Hepatocyte (in vitro differentiated cells): ENCODE measurements at regions not wholly inside any gene's neighbourhood (a gene's known extent, or its start where the extent isn't known, plus 50 kb on each side); places are given as distances from the start of the nearest gene placed in this dataset.

Experiments
- DNase-seq: peaks from one replicate; pipeline ENCODE4 v3.0.0-alpha.2; 2016; ENCODE audit warnings: low spot score
- H2AFZ ChIP-seq: fragments of 200-600 bp; sonication (generic); 2 replicates; pipeline ENCODE4 v1.6.0; 2016; ENCODE audit warnings: antibody characterized with exemption, mild to moderate bottlenecking
- H3K27ac ChIP-seq: fragments of 200-600 bp; sonication (generic); 2 replicates; pipeline ENCODE4 v1.5.1; 2016; ENCODE audit warnings: mild to moderate bottlenecking
- H3K27me3 ChIP-seq: fragments of 200-600 bp; sonication (generic); 2 replicates; pipeline ENCODE4 v1.6.1; 2016
- H3K36me3 ChIP-seq: fragments of 200-600 bp; sonication (generic); replicated peaks from 2 replicates; pipeline ENCODE4 v1.5.1; 2016; ENCODE audit warnings: low read depth; ENCODE audit not compliant: insufficient read depth
- H3K4me1 ChIP-seq: fragments of 200-600 bp; sonication (generic); 2 replicates; pipeline ENCODE4 v1.5.1; 2016; ENCODE audit warnings: mild to moderate bottlenecking, moderate library complexity; ENCODE audit not compliant: insufficient read depth
- H3K4me2 ChIP-seq: fragments of 200-600 bp; sonication (generic); 2 replicates; pipeline ENCODE4 v1.6.0; 2016
- H3K4me3 ChIP-seq: fragments of 200-600 bp; sonication (generic); 2 replicates; pipeline ENCODE4 v1.5.1; 2016; ENCODE audit warnings: mild to moderate bottlenecking
- H3K79me2 ChIP-seq: fragments of 200-600 bp; sonication (generic); 2 replicates; pipeline ENCODE4 v1.6.0; 2017; ENCODE audit warnings: mild to moderate bottlenecking
- H3K9me2 ChIP-seq: fragments of 200-600 bp; sonication (generic); replicated peaks from 2 replicates; pipeline ENCODE4 v1.6.0; 2017; ENCODE audit warnings: mild to moderate bottlenecking; ENCODE audit not compliant: insufficient read depth
- H3K9me3 ChIP-seq: fragments of 200-600 bp; sonication (generic); 2 replicates; pipeline ENCODE4 v1.5.1; 2016; ENCODE audit warnings: low read depth, mild to moderate bottlenecking
- H4K20me1 ChIP-seq: fragments of 200-600 bp; sonication (generic); 2 replicates; pipeline ENCODE4 v1.6.0; 2016; ENCODE audit warnings: mild to moderate bottlenecking; ENCODE audit not compliant: insufficient read depth, poor library complexity, severe bottlenecking
- EZH2 ChIP-seq: fragments of 200-600 bp; sonication (generic); IDR thresholded peaks from 2 replicates; pipeline ENCODE4 v1.6.1; 2016; ENCODE audit warnings: antibody characterized with exemption, mild to moderate bottlenecking, borderline replicate concordance
- EZH2phosphoT487 ChIP-seq: fragments of 200-600 bp; sonication (generic); IDR thresholded peaks from one replicate; pipeline ENCODE4 v1.6.1; 2018; ENCODE audit warnings: antibody characterized with exemption, mild to moderate bottlenecking, low read depth, moderate library complexity; ENCODE audit not compliant: unreplicated experiment, severe bottlenecking
- WGBS: methylation state at CpG from one replicate; pipeline ENCODE4 v1.1.6; 2016; ENCODE audit warnings: low lambda C conversion rate; ENCODE audit errors: missing lambda C conversion rate; 5-methylcytosine and 5-hydroxymethylcytosine counted together
- TF ChIP-seq, protein P1 (sequence below): fragments of 200-600 bp; sonication (generic); IDR thresholded peaks from 2 replicates; pipeline ENCODE4 v1.5.1; 2016; ENCODE audit warnings: antibody characterized with exemption, mild to moderate bottlenecking; ENCODE audit not compliant: poor library complexity

DNA sequence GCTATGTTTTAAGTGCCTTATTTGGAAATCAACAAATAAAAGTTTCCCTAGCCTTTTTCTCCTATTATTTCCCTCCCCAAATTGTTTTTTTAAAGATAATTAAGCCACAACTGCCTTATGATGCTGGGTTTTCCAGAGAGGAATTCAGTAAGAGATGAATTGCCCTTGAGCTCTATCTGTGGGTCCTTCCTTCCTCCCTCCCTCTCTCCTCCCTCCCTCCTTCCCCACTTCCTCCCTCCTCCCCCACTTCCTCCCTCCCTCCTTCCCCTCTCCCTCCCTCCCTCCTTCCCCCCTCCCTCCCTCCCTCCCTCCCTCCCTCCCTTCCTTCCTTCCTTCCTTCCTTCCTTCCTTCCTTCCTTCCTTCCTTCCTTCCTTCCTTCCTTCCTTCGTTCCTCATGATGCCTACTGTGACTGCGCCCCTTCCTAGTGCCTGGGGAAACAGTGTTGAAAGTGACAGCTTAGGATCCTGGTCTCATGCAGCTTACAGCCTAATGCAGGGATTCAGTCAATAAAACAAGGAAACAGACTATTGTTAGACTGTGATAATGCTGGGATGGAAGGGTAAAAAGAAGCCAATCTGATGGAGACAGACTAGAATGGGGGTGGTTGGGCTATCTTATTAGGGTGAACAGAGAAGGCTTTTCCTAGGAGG is 1417.1 kb downstream of the AACS start:
- Histone ChIP-seq H3K79me2 (no peaks in the 10 kb centered on the region), H3K4me2 (no peak overlapping the region), H3K4me1 (no peaks in the 10 kb centered on the region), H3K4me3 (no peak overlapping the region), H3K27me3 (no peaks in the 10 kb centered on the region), H2AFZ (no peak overlapping the region), H4K20me1 (no peaks in the 10 kb centered on the region), H3K9me2 (no peaks in the 10 kb centered on the region), H3K27ac (no peak overlapping the region), H3K9me3 (no peaks in the 10 kb centered on the region), H3K36me3 (no peaks in the 10 kb centered on the region)
- TF ChIP-seq EZH2phosphoT487 (no peak), EZH2 (no peak)
- TF ChIP-seq, protein P1, sequence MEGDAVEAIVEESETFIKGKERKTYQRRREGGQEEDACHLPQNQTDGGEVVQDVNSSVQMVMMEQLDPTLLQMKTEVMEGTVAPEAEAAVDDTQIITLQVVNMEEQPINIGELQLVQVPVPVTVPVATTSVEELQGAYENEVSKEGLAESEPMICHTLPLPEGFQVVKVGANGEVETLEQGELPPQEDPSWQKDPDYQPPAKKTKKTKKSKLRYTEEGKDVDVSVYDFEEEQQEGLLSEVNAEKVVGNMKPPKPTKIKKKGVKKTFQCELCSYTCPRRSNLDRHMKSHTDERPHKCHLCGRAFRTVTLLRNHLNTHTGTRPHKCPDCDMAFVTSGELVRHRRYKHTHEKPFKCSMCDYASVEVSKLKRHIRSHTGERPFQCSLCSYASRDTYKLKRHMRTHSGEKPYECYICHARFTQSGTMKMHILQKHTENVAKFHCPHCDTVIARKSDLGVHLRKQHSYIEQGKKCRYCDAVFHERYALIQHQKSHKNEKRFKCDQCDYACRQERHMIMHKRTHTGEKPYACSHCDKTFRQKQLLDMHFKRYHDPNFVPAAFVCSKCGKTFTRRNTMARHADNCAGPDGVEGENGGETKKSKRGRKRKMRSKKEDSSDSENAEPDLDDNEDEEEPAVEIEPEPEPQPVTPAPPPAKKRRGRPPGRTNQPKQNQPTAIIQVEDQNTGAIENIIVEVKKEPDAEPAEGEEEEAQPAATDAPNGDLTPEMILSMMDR, result no peak
- DNase-seq, result no peak
- WGBS, result 80% methylated on average over 2 of the region's 2 CpGs

DNA sequence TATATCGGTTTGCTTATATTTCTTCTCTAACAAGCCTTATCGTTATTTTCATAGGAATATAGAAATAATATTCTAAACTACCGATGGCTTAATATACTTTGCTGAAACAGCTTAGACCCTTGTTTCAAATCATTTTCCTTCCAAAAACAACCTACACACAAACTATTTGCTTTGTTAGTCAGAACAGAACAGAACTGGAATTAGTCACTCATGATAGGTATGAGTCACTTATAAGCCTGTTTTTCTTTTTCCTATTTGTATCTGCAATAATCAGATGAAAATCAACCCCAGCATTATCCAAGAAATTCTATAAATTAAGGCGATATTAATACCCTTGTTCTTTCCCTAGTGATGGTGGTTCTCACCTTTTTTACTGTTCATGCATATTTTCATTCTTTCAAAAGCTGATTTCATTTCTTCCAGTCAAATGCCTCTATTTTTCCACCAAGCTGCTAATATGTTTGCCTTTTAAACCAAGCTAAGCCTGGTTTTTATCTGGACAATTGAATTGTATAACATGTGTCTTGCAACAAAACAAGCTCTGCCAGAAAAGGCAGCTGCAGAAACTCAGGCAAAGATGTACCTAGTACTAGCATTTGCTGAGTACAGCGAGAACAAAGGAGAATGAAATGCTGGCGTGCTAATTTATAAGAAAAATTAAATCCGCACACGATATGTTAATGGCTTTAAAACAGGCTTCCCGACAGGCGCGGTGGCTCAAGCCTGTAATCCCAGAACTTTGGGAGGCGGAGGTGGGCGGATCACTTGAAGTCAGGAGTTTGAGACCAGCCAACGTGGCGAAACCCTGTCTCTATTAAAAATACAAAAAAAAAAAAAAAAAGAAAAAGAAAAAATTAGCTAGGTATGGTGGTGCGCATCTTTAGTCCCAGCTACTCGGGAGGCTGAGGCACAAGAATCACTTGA is 1418.2 kb downstream of the AACS start:
- WGBS, result 89% methylated on average over 17 of the region's 17 CpGs
- H4K20me1 ChIP-seq, result no peaks in the 10 kb centered on the region
- H3K4me1 ChIP-seq, result no peaks in the 10 kb centered on the region
- H2AFZ ChIP-seq, result no peak overlapping the region
- H3K4me3 ChIP-seq, result no peak overlapping the region
- no peak for DNase-seq
- no peaks in the 10 kb centered on the region for H3K9me3 ChIP-seq
- no peaks in the 10 kb centered on the region for H3K9me2 ChIP-seq
- H3K36me3 ChIP-seq, result no peaks in the 10 kb centered on the region
- H3K79me2 ChIP-seq, result no peaks in the 10 kb centered on the region
- H3K27ac ChIP-seq, result peak overlapping the region; percentile 29
- no peaks in the 10 kb centered on the region for H3K27me3 ChIP-seq
- no peak overlapping the region for H3K4me2 ChIP-seq
- TF ChIP-seq EZH2 (no peak), EZH2phosphoT487 (no peak)
- TF ChIP-seq, protein P1, result no peak

DNA sequence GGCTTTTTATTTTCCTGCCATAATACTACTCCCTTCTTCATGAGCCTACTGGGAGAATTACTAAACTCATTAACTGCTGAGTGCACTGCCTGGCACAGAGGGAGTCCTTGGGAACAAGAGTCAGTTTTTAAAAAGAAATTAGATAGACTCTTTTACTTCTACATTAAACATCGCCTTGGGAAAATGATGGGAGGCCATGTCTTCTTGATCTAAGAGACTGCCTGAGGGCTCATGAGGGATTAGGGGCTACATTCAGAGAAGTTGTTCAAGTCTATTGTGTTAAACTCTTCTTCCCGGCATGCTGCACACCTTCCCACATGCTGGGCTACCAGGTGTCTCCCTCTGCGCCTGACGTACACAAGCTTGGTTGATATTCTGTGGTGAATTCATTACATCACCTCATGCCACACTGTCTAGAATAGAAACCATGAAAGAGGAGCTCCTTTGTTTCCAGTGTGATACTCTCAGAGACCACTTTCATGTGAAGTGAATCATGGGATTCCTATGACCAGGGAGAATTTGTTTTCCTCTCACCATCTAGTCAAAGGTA is 1422.3 kb downstream of the AACS start:
- no peaks in the 10 kb centered on the region for H3K4me1 ChIP-seq
- DNase-seq, result no peak
- no peak overlapping the region for H3K27ac ChIP-seq
- no peaks in the 10 kb centered on the region for H3K36me3 ChIP-seq
- 88% methylated on average over 4 of the region's 4 CpGs for WGBS
- H3K9me2 ChIP-seq, result no peaks in the 10 kb centered on the region
- no peaks in the 10 kb centered on the region for H4K20me1 ChIP-seq
- no peak overlapping the region for H2AFZ ChIP-seq
- H3K9me3 ChIP-seq, result no peaks in the 10 kb centered on the region
- TF ChIP-seq EZH2 (no peak), EZH2phosphoT487 (no peak)
- TF ChIP-seq, protein P1, result no peak
- H3K4me2 ChIP-seq, result no peak overlapping the region
- H3K27me3 ChIP-seq, result no peaks in the 10 kb centered on the region
- no peak overlapping the region for H3K4me3 ChIP-seq
- no peaks in the 10 kb centered on the region for H3K79me2 ChIP-seq
